H1 (cell line): ENCODE measurements at regions not wholly inside any gene's neighbourhood (a gene's known extent, or its start where the extent isn't known, plus 50 kb on each side); places are given as distances from the start of the nearest gene placed in this dataset.

ENCODE experiments used
- CTCF ChIA-PET: fragments of 300-600 bp; sonication (Branson Sonifier 250); formaldehyde crosslinking; loops from one replicate; lab custom pipeline; 2021; ENCODE audit not compliant: partially characterized antibody; lab: Charles Lee
- POLR2A ChIA-PET: fragments of 300-600 bp; sonication (Branson Sonifier 250); formaldehyde crosslinking; loops from one replicate; lab custom pipeline; 2021; ENCODE audit warnings: inconsistent platforms; ENCODE audit not compliant: partially characterized antibody; lab: Charles Lee
- DNase-seq, 2 experiments: peaks; one replicate each; pipeline versions ENCODE4 v3.0.0 to v3.0.0-alpha.2; 2010 to 2022; ENCODE audit warnings: low spot score in 2 of 2, low read depth in 1 of 2, mixed read lengths in 1 of 2
- FAIRE-seq: peaks from 2 replicates; lab custom pipeline; 2011; peaks lifted over from hg19 to GRCh38; lab: Jason Lieb, UNC
- H2AFZ ChIP-seq: 2 replicates; pipeline ENCODE4 v1.8.1; 2012; ENCODE audit warnings: low read length, inconsistent platforms
- H2AK5ac ChIP-seq: 2 replicates; pipeline ENCODE4 v1.6.1; 2013; ENCODE audit warnings: low read depth, low read length
- H2BK120ac ChIP-seq: replicated peaks from 2 replicates; pipeline ENCODE3; 2013; ENCODE audit warnings: low read depth, low read length, inconsistent platforms
- H2BK12ac ChIP-seq: 2 replicates; pipeline ENCODE4 v1.6.1; 2013; ENCODE audit warnings: low read depth, low read length
- H2BK15ac ChIP-seq: 2 replicates; pipeline ENCODE4 v1.6.1; 2013; ENCODE audit warnings: low read length
- H2BK20ac ChIP-seq: 2 replicates; pipeline ENCODE4 v1.6.1; 2013; ENCODE audit warnings: low read length
- H2BK5ac ChIP-seq: 2 replicates; pipeline ENCODE4 v1.6.1; 2013; ENCODE audit warnings: low read depth, low read length
- H3K14ac ChIP-seq: 2 replicates; pipeline ENCODE4 v1.6.1; 2013; ENCODE audit warnings: inconsistent platforms; ENCODE audit not compliant: insufficient read length
- H3K18ac ChIP-seq: 2 replicates; pipeline ENCODE4 v1.6.1; 2013; ENCODE audit warnings: low read length; ENCODE audit errors: extremely low read depth
- H3K23ac ChIP-seq: 2 replicates; pipeline ENCODE4 v1.6.1; 2013; ENCODE audit warnings: inconsistent platforms; ENCODE audit not compliant: insufficient read length
- H3K23me2 ChIP-seq: 2 replicates; pipeline ENCODE4 v1.6.1; 2013; ENCODE audit warnings: low read depth, low read length
- H3K27ac ChIP-seq: 2 replicates; pipeline ENCODE4 v1.6.1; 2011; ENCODE audit warnings: low read depth, low read length, inconsistent platforms
- H3K27me3 ChIP-seq, 4 experiments: replicated peaks in 1 of 4; 1 replicate in 1 of 4; 2 replicates in 3 of 4; pipeline versions ENCODE4 v1.6.1 to v1.8.1; 2011 to 2013; ENCODE audit warnings: low read length in 3 of 4, mild to moderate bottlenecking in 3 of 4, inconsistent platforms in 2 of 4, mixed read lengths in 2 of 4, moderate library complexity in 1 of 4; ENCODE audit not compliant: control insufficient read depth in 3 of 4, insufficient read depth in 3 of 4; ENCODE audit errors: extremely low read depth in 1 of 4
- H3K36me3 ChIP-seq, 4 experiments: 2 replicates each; pipeline versions ENCODE4 v1.6.1 to v1.8.1; 2011 to 2013; ENCODE audit warnings: mild to moderate bottlenecking in 4 of 4, low read length in 3 of 4, moderate library complexity in 2 of 4, control low read depth in 1 of 4, inconsistent platforms in 1 of 4; ENCODE audit not compliant: insufficient read depth in 4 of 4, control insufficient read depth in 2 of 4
- H3K4ac ChIP-seq: replicated peaks from 2 replicates; pipeline ENCODE3; 2013; ENCODE audit warnings: low read length, low read depth, mixed read lengths, inconsistent platforms; ENCODE audit not compliant: insufficient read length
- H3K4me1 ChIP-seq, 4 experiments: replicated peaks in 1 of 4; 1 replicate in 1 of 4; 2 replicates in 3 of 4; pipeline versions ENCODE4 v1.6.1 to v1.8.1; 2011 to 2013; ENCODE audit warnings: low read length in 3 of 4, inconsistent platforms in 2 of 4, mixed read lengths in 1 of 4; ENCODE audit not compliant: insufficient read depth in 4 of 4, control insufficient read depth in 3 of 4
- H3K4me2 ChIP-seq, 2 experiments: 2 replicates each; pipeline versions ENCODE4 v1.6.1 to v1.8.1; 2011 to 2013; ENCODE audit warnings: low read depth in 2 of 2, low read length in 2 of 2, control low read depth in 1 of 2, inconsistent platforms in 1 of 2, mild to moderate bottlenecking in 1 of 2; ENCODE audit not compliant: insufficient read depth in 1 of 2
- H3K4me3 ChIP-seq, 4 experiments: fragments of 200-600, 300-600 bp in 1 of 4; sonication (generic), shearing (Covaris generic), sonication (Bioruptor Twin) in 1 of 4; 2 replicates each; pipeline versions ENCODE4 v1.5.1 to v1.8.1; 2011 to 2016; ENCODE audit warnings: low read length in 4 of 4, low read depth in 3 of 4, control low read depth in 2 of 4, inconsistent platforms in 2 of 4, mild to moderate bottlenecking in 2 of 4, mixed read lengths in 1 of 4, moderate library complexity in 1 of 4; ENCODE audit not compliant: insufficient read depth in 2 of 4; ENCODE audit errors: extremely low read depth in 1 of 4
- H3K56ac ChIP-seq: replicated peaks from 2 replicates; pipeline ENCODE3; 2013; ENCODE audit warnings: low read depth, mild to moderate bottlenecking, mixed read lengths, low read length, inconsistent platforms; ENCODE audit not compliant: insufficient read length
- H3K79me1 ChIP-seq: 2 replicates; pipeline ENCODE4 v1.6.1; 2013; ENCODE audit warnings: low read depth, low read length, control low read depth
- H3K79me2 ChIP-seq, 2 experiments: 2 replicates each; pipeline versions ENCODE4 v1.6.1 to v1.8.1; 2012 to 2013; ENCODE audit warnings: low read length in 2 of 2, mild to moderate bottlenecking in 2 of 2, inconsistent platforms in 1 of 2; ENCODE audit not compliant: insufficient read depth in 2 of 2, control insufficient read depth in 1 of 2
- H3K9ac ChIP-seq, 4 experiments: replicated peaks in 1 of 4; 1 replicate in 1 of 4; 2 replicates in 3 of 4; pipeline versions ENCODE4 v1.6.1 to v1.8.1; 2011 to 2013; ENCODE audit warnings: low read depth in 3 of 4, low read length in 3 of 4, control low read depth in 2 of 4, mild to moderate bottlenecking in 2 of 4, moderate library complexity in 2 of 4, inconsistent platforms in 1 of 4; ENCODE audit errors: extremely low read depth in 1 of 4
- H3K9me3 ChIP-seq, 2 experiments: 2 replicates each; pipeline versions ENCODE4 v1.6.1 to v1.8.1; 2012 to 2013; ENCODE audit warnings: mild to moderate bottlenecking in 2 of 2, moderate library complexity in 2 of 2, control low read depth in 1 of 2, inconsistent platforms in 1 of 2, low read depth in 1 of 2, low read length in 1 of 2, mixed read lengths in 1 of 2; ENCODE audit not compliant: insufficient read depth in 2 of 2
- H4K20me1 ChIP-seq, 2 experiments: replicated peaks in 1 of 2; 2 replicates each; pipeline versions ENCODE3 to v1.8.1; 2011 to 2013; ENCODE audit warnings: inconsistent platforms in 2 of 2, low read length in 2 of 2, mild to moderate bottlenecking in 1 of 2; ENCODE audit not compliant: insufficient read depth in 2 of 2, control insufficient read depth in 1 of 2
- H4K5ac ChIP-seq: 2 replicates; pipeline ENCODE4 v1.6.1; 2013; ENCODE audit warnings: low read length, low read depth, mixed read lengths, inconsistent platforms; ENCODE audit not compliant: insufficient read length
- H4K8ac ChIP-seq: 2 replicates; pipeline ENCODE4 v1.8.0; 2013; ENCODE audit warnings: mild to moderate bottlenecking, moderate library complexity, low read length, inconsistent platforms; ENCODE audit not compliant: insufficient read depth; ENCODE audit errors: extremely low read depth
- H4K91ac ChIP-seq: replicated peaks from 2 replicates; pipeline ENCODE3; 2013; ENCODE audit warnings: low read length, mixed read lengths, inconsistent platforms; ENCODE audit not compliant: insufficient read length
- CBX5 ChIP-seq: fragments of 300-800, 300-1000 bp; sonication (generic); IDR thresholded peaks from 2 replicates; pipeline ENCODE4 v1.7.1; 2016; ENCODE audit warnings: antibody characterized with exemption, low read length, low read depth
- E2F6 ChIP-seq: IDR thresholded peaks from 2 replicates; pipeline ENCODE4 v1.6.1; 2012; ENCODE audit warnings: inconsistent platforms
- HDAC2 ChIP-seq, 2 experiments: fragments of 300-600 bp in 1 of 2; sonication (generic) in 1 of 2; IDR thresholded peaks; 2 replicates each; pipeline ENCODE4 v1.6.1; 2011 to 2012; ENCODE audit warnings: low read depth in 2 of 2, low read length in 2 of 2, mild to moderate bottlenecking in 2 of 2, moderate library complexity in 2 of 2, borderline replicate concordance in 1 of 2, inconsistent platforms in 1 of 2
- JUND ChIP-seq: IDR thresholded peaks from 2 replicates; pipeline ENCODE4 v1.6.1; 2011; ENCODE audit warnings: mild to moderate bottlenecking, improper control_type of control experiment, low read length
- KDM1A ChIP-seq: fragments of 200-600, 300-600 bp; sonication (generic); IDR thresholded peaks from 2 replicates; pipeline ENCODE4 v1.7.1; 2016; ENCODE audit warnings: mild to moderate bottlenecking, low read length, borderline replicate concordance
- KDM5A ChIP-seq: fragments of 200-600 bp; IDR thresholded peaks from 2 replicates; pipeline ENCODE4 v1.7.1; 2012; ENCODE audit warnings: mild to moderate bottlenecking, low read length, inconsistent platforms, mixed read lengths
- SAP30 ChIP-seq: fragments of 300-600 bp; sonication (generic); IDR thresholded peaks from 2 replicates; pipeline ENCODE4 v1.7.1; 2012; ENCODE audit warnings: low read length, moderate library complexity, mild to moderate bottlenecking, inconsistent platforms; ENCODE audit not compliant: insufficient read depth, insufficient replicate concordance
- SIRT6 ChIP-seq: IDR thresholded peaks from one replicate; pipeline ENCODE4 v1.7.1; 2012; ENCODE audit warnings: low read length, inconsistent platforms
- TAF1 ChIP-seq: IDR thresholded peaks from 2 replicates; pipeline ENCODE4 v1.6.1; 2011; ENCODE audit warnings: mild to moderate bottlenecking, low read depth, low read length
- TAF7 ChIP-seq: optimal IDR thresholded peaks from 2 replicates; pipeline ENCODE3; 2011; ENCODE audit warnings: low read depth, mild to moderate bottlenecking, inconsistent platforms, low read length, moderate library complexity, borderline replicate concordance
- USF2 ChIP-seq: IDR thresholded peaks from 2 replicates; pipeline ENCODE4 v1.6.1; 2011; ENCODE audit warnings: low read length, improper control_type of control experiment
- YY1 ChIP-seq: IDR thresholded peaks from 2 replicates; pipeline ENCODE4 v1.6.1; 2011; ENCODE audit warnings: low read depth, mild to moderate bottlenecking, low read length
- WGBS, 2 experiments: shearing (Covaris generic) in 1 of 2; methylation state at CpG; one replicate each; pipeline versions ENCODE4 v1.1.6 to v1.1.7; 2013 to 2015; ENCODE audit warnings: low lambda C conversion rate in 2 of 2, mixed read lengths in 2 of 2, inconsistent platforms in 1 of 2, low coverage in 1 of 2, missing lambda C conversion rate in 1 of 2; ENCODE audit not compliant: insufficient replicate concordance in 2 of 2, insufficient coverage in 1 of 2, insufficient read length in 1 of 2; ENCODE audit errors: extremely low coverage in 1 of 2, missing lambda C conversion rate in 1 of 2; 5-methylcytosine and 5-hydroxymethylcytosine counted together

- POLR2A ChIA-PET, result no interaction called here
- Histone ChIP-seq H3K4me2 (no peak overlapping the region), H3K9ac (no peak overlapping the region), H3K79me1 (no peaks in the 10 kb centered on the region), H3K79me2 (no peaks in the 10 kb centered on the region), H4K8ac (no peak overlapping the region), H3K23ac (no peak overlapping the region), H4K91ac (no peak overlapping the region), H3K4me1 (peaks cover 0 to 7% (median 3%) of the 10 kb centered on the region in 4 experiments; a peak in 5 of 7 replicates), H3K27me3 (no peaks in the 10 kb centered on the region; a peak in 1 of 7 replicates), H2AFZ (peak overlapping the region; percentile 61; the same call in 1 of the 2 replicates), H3K36me3 (no peaks in the 10 kb centered on the region), H2BK12ac (no peak overlapping the region), H4K20me1 (no peaks in the 10 kb centered on the region), H2BK15ac (no peak overlapping the region), H2BK20ac (peak overlapping the region; percentile 55; the same call in 1 of the 2 replicates), H4K5ac (no peak overlapping the region), H3K18ac (no peak overlapping the region; the same call in 1 of the 2 replicates), H2BK5ac (no peak overlapping the region; the same call in 1 of the 2 replicates), H3K56ac (no peak overlapping the region), H3K4me3 (no peak overlapping the region), H3K4ac (no peak overlapping the region), H2AK5ac (no peak overlapping the region), H2BK120ac (no peak overlapping the region), H3K23me2 (no peaks in the 10 kb centered on the region), H3K9me3 (peaks cover 2% of the 10 kb centered on the region in 2 experiments; a peak in 1 of 4 replicates), H3K27ac (no peak overlapping the region), H3K14ac (no peak overlapping the region)
- DNase-seq (no peak), FAIRE-seq (no peak)
- 93% methylated on average over 5 of the region's 5 CpGs; no CpG with 5 or more reads in 1 of the 2 experiments for WGBS, 2 experiments
- CTCF ChIA-PET, result interaction anchor here (0.6 to 1.9 kb wide), 5 partner anchors 8 to 24 kb away, joined by 3 to 7 read pairs (median 3); no protein-coding TSS in a partner anchor
- TF ChIP-seq KDM5A (no peak), SAP30 (no peak), JUND (no peak), USF2 (no peak), SIRT6 (no peak), TAF7 (no peak), CBX5 (no peak), YY1 (no peak), KDM1A (no peak), TAF1 (no peak), E2F6 (no peak), HDAC2 (IDR thresholded peaks at IDR 0.05; ENCODE audit: borderline replicate concordance in 1 of 2, low read depth in 2 of 2, low read length in 2 of 2) (no peak)
These were observed 748.2 kb downstream of the DIAPH3 start for GRCh38 chr13:59415498-59415897.
